ENCODE measurements at regions not wholly inside any gene's neighbourhood (a gene's known extent, or its start where the extent isn't known, plus 50 kb on each side); places are given as distances from the start of the nearest gene placed in this dataset.

DNA sequence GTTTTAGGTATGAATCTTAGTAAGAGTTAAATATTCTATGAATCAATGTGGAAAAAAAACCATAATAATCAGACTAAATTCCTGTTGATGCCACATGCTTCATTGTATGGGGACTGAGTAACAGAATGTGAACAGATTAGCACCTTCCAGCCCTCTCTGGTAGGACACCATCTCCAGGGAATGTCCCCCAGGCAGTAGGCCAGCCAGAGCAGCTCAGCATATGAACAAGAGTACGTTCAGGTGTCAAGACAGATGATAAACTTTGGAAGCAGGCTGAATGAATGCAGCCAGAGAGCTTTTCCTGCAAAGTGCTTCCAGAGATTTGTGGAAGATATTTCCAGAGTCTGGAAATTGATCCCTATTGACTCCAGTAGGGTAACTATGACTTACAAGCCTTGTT is 204.4 kb downstream of the RPS29 start:
- DNase-seq (ENCODE audit: low read depth) = no peak
- TF ChIP-seq, protein P1, sequence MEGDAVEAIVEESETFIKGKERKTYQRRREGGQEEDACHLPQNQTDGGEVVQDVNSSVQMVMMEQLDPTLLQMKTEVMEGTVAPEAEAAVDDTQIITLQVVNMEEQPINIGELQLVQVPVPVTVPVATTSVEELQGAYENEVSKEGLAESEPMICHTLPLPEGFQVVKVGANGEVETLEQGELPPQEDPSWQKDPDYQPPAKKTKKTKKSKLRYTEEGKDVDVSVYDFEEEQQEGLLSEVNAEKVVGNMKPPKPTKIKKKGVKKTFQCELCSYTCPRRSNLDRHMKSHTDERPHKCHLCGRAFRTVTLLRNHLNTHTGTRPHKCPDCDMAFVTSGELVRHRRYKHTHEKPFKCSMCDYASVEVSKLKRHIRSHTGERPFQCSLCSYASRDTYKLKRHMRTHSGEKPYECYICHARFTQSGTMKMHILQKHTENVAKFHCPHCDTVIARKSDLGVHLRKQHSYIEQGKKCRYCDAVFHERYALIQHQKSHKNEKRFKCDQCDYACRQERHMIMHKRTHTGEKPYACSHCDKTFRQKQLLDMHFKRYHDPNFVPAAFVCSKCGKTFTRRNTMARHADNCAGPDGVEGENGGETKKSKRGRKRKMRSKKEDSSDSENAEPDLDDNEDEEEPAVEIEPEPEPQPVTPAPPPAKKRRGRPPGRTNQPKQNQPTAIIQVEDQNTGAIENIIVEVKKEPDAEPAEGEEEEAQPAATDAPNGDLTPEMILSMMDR (IDR thresholded peaks at IDR 0.05; ENCODE audit: insufficient read depth, low read length) = no peak
- H3K4me3 ChIP-seq (ENCODE audit: low read depth, low read length) = no peak overlapping the region

- H3K4me3 ChIP-seq (ENCODE audit: low read depth, low read length) = no peak overlapping the region
- TF ChIP-seq, protein P1 (IDR thresholded peaks at IDR 0.05; ENCODE audit: insufficient read depth, low read length) = no peak
- no peak for DNase-seq (ENCODE audit: low read depth)
Measured at GRCh38 chr14:49367696-49368095, 218.5 kb downstream of the RPS29 start.

DNA sequence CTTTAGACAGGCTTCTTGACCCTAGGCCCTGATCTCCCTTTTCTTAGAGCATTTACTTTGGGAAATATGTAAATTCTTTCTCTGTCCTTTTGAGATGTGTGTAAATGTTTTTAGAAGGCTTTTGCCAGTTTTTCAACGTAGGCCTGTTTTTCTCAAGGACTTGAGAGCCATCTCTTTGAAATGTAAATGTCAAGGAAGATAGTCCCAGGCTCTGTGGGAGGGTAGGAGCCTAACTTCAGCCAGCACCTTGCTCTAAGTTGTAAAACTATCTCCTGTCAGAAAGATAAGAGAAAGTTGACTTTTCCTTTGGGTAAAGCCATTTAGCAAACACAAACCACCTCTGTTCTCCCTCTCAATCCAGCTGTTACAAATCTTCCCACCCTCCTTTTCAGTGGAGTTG is 219.8 kb downstream of the RPS29 start:
- TF ChIP-seq, protein P1 (IDR thresholded peaks at IDR 0.05; ENCODE audit: insufficient read depth, low read length) = no peak
- H3K4me3 ChIP-seq (ENCODE audit: low read depth, low read length) = no peak overlapping the region
- no peak for DNase-seq (ENCODE audit: low read depth)

GRCh38 chr14:49364752-49365117 is 221.4 kb downstream of the RPS29 start:
- TF ChIP-seq, protein P1 (IDR thresholded peaks at IDR 0.05; ENCODE audit: insufficient read depth, low read length) = no peak
- H3K4me3 ChIP-seq (ENCODE audit: low read depth, low read length) = no peak overlapping the region
- no peak for DNase-seq (ENCODE audit: low read depth)

DNA sequence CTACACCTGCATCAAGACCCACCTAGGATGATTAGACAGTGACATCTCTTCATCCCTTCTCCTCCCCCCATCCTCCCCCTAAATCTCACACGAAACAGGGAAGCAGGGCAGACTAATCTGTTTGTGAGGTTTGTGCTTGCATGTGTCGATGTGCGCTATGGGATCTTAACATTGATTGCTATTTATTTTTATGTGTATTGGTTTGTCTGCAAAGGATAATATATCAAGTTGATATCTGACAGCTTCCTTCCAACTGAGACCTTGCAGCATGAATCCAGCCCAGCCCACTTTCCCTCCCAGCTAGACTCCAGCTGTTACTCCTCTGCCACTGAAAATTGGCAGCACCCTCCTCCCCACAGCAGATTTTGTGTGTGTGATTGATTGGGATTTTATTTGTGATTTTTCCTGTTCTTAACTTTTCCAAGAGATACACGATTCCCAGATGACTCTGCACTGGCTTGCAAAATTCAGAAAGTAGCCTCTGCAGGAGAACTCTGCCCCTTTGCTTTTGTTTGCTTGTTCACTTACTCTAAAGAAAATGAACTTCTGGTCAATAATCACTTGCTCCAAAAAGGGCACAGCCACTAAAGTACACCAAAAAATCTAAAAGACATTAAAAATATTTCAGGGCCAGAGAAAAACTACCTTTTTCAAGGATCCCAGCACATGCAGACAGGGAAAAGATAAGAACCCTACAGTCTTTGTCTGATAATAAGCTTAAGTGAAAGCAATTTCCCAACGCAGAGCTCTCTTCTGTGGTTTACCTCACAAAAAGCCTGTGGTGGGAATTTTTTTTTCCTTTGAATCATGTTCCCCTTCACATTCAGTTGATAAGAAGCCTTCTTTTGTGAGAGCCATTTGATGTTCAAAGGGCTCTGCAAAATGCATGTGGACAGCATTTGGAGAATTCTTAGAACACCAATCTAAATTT is 222.1 kb downstream of the RPS29 start:
- no peak for DNase-seq (ENCODE audit: low read depth)
- TF ChIP-seq, protein P1 (IDR thresholded peaks at IDR 0.05; ENCODE audit: insufficient read depth, low read length) = no peak
- no peak overlapping the region for H3K4me3 ChIP-seq (ENCODE audit: low read depth, low read length)

DNA sequence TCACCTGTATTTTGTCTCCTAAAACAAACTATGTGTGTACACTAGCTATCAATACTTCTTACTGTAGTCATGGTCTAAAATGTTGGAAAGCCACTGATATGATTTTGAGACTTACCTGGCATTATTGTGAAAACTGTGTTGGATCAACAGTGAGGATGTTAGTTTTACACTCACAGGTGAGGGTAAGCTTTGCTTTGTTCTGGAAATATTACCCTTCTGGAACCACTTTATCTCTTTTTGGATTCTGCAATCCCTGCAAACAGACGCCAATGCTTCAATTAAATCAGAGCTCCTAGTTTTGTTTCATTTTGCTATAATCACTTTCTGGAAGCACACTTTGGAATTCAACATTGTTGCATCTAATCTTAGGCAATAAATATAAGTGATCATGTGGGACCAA is 223.3 kb downstream of the RPS29 start:
- TF ChIP-seq, protein P1 (IDR thresholded peaks at IDR 0.05; ENCODE audit: insufficient read depth, low read length) = no peak
- no peak for DNase-seq (ENCODE audit: low read depth)
- H3K4me3 ChIP-seq (ENCODE audit: low read depth, low read length) = no peak overlapping the region

All from fibroblast of the aortic adventitia (primary cell).